T1000 (cell line): ENCODE measurements at regions not wholly inside any gene's neighbourhood (a gene's known extent, or its start where the extent isn't known, plus 50 kb on each side); places are given as distances from the start of the nearest gene placed in this dataset.
"Not testable (repeated sequence)": the region's sequence is repeated elsewhere in the genome, so short reads cannot be mapped to it uniquely, and the experiment has no call there.

Experiments
- DNase-seq: peaks from one replicate; lab custom pipeline; 2025; ENCODE audit warnings: mixed read lengths; lab: John Stamatoyannopoulos, UW

GRCh38 chr16:35573407-35573806, 2114.0 kb downstream of the TP53TG3F start:
- DNase-seq, result no peak

- DNase-seq, result no peak
Measured at GRCh38 chr16:35574011-35574410, 2114.6 kb downstream of the TP53TG3F start.

- no peak for DNase-seq
Measured at GRCh38 chr16:35574454-35575431, 2115.3 kb downstream of the TP53TG3F start.

- DNase-seq, result no peak
Measured at GRCh38 chr16:35575432-35575821, 2116.0 kb downstream of the TP53TG3F start.

GRCh38 chr16:35585411-35585810, 2126.0 kb downstream of the TP53TG3F start:
- DNase-seq, result no peak

GRCh38 chr16:35590913-35591312, 2131.5 kb downstream of the TP53TG3F start:
- DNase-seq, result not testable (repeated sequence)

- no peak for DNase-seq
Measured at GRCh38 chr16:35596467-35596866, 2137.1 kb downstream of the TP53TG3F start.

- DNase-seq, result no peak
Measured at GRCh38 chr16:35598696-35599332, 2139.4 kb downstream of the TP53TG3F start.

- no peak for DNase-seq
Measured at GRCh38 chr16:35599429-35600160, 2140.2 kb downstream of the TP53TG3F start.

- DNase-seq, result not testable (repeated sequence)
Measured at GRCh38 chr16:35600161-35600555, 2140.7 kb downstream of the TP53TG3F start.

GRCh38 chr16:35602116-35602515, 2142.7 kb downstream of the TP53TG3F start:
- DNase-seq, result no peak

- DNase-seq, result not testable (repeated sequence)
Measured at GRCh38 chr16:35603371-35603770, 2144.0 kb downstream of the TP53TG3F start.

GRCh38 chr16:35605921-35606320, 2146.5 kb downstream of the TP53TG3F start:
- no peak for DNase-seq

- DNase-seq, result not testable (repeated sequence)
Measured at GRCh38 chr16:35614883-35615282, 2155.5 kb downstream of the TP53TG3F start.

GRCh38 chr16:35619176-35619575, 2159.8 kb downstream of the TP53TG3F start:
- not testable (repeated sequence) for DNase-seq

- no peak for DNase-seq
Measured at GRCh38 chr16:35626041-35626440, 2166.6 kb downstream of the TP53TG3F start.

GRCh38 chr16:35628976-35629375, 2169.6 kb downstream of the TP53TG3F start:
- no peak for DNase-seq

GRCh38 chr16:35631261-35631945, 2172.0 kb downstream of the TP53TG3F start:
- no peak for DNase-seq

GRCh38 chr16:35636480-35637230, 2177.2 kb downstream of the TP53TG3F start:
- no peak for DNase-seq

- no peak for DNase-seq
Measured at GRCh38 chr16:35637683-35638082, 2178.3 kb downstream of the TP53TG3F start.
